HG03342 (cell line): ENCODE measurements at regions not wholly inside any gene's neighbourhood (a gene's known extent, or its start where the extent isn't known, plus 50 kb on each side); places are given as distances from the start of the nearest gene placed in this dataset.

Experiments used
- ATAC-seq: cut with Tn5 transposase; IDR thresholded peaks from one replicate; pipeline ENCODE4 v1.9.1; 2021; ENCODE audit warnings: mild to moderate bottlenecking, moderate library complexity; ENCODE audit not compliant: unreplicated experiment

DNA sequence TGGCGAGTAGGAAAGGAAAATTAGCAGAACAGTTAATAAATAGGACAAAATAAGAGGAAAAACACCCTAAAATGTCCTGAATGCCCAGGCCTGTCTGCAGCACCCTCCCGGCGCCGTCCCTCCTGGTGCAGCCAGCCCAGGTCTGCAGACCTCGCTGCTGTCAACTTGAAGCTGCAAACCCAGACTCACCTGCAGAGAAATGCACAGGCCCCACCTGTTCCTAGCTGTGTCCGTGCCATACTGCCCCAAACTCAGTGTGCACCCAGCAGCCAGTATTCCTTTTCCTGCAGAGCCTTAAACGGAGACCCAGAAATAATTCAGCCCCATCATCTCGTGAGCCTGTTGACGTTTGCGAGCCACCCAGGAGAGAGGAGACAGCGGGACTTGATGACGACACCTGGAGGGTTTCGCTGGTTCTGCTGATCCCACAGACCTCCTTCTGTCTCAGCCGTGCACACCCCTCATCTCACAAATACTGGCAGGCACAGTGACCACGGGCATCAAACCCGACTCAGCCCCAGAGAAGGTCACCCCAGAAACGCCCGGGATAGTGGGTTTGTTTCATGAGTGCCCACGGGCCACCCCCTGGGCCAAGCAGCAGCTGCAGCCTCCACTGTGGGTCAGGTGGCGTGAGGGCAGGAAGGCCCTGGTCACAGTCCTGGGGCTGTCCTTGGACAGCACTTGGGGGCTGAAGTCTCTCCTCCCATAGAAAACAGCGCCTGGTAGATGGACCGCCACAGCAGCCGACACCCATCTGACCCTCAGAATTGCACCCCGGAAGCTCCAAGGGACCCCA lies 239.5 kb upstream of the SALL3 start:
- no peak for ATAC-seq

DNA sequence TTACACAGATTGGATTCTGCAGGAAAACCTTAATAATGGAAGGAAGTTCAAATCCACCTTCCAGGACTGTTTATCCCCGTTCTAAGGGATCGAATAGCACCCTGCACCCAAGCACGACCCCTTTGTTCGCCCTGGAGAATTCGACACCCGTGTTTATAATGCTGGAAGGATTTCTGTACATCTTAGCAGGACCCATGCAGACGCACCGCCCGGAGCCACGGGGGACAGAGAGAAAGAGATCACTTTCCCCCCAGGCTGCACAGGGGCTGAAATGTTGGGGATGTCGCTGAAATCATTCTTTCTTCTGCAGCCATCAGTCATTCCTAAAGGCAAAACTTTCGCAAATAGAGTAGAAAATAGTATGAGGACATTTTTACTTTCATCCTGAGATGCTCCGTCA lies 238.7 kb upstream of the SALL3 start:
- no peak for ATAC-seq

DNA sequence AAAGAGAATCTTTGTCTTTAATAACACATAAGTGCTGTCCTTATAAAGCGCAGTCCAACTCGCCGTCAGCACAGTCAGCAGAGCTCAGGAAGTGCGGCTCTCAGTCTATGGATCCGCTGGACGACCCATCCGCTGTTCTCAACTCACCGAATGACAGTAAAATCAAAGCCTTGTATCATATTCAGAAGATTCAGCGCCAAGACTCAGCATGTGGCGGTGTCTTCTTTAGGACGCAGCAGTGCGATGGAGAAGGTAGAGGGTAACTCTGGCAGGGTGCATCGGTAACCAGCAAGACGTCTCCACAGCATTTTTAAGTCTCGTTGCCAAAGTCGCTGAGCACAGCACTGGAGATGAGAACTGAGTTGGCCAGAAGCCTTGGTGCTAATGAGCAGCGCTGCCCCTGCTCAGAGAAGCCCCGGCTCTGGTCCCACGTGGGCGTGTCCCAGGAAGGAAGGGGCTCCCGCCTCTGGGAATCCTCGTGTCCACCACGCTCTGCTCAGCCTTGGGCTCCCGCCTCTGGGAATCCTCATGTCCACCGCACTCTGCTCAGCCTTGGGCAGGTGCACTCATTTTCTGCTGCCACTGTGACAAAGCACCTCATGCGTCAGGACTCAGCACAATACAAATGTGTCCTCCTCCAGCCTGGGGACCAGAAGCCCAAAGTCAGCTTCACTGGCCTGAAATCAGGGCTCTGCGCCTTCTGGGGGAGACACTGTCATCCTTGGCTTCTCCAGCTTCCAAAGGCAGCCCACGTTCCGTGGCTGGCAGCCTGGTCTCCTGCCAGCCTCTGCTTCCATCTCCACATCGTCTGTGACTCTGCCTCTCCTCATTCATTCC lies 238.0 kb upstream of the SALL3 start:
- no peak for ATAC-seq

DNA sequence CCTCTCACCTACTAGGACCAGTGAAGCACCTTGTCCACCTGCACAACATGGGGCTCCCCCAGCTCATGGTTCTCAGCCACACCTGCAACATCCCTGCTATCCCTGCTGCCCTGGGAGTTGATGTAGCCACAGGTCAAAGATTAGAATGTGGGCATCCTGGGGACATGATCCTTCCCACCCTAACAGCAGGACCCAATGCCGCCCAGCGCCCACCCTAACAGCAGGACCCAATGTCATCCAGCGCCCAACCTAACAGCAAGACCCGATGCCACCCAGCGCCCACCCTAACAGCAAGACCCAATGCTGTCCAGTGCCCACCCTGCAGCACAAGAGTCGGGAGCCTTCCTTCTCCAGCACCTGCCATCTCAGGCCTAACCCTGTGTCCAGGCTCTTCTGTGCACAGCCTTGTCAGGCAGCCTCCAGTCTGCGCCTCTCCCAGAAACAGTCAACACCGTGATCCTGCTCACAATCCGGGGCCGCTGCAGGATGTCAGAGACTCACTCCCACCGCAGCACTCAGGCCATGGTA lies 237.3 kb upstream of the SALL3 start:
- no peak for ATAC-seq

DNA sequence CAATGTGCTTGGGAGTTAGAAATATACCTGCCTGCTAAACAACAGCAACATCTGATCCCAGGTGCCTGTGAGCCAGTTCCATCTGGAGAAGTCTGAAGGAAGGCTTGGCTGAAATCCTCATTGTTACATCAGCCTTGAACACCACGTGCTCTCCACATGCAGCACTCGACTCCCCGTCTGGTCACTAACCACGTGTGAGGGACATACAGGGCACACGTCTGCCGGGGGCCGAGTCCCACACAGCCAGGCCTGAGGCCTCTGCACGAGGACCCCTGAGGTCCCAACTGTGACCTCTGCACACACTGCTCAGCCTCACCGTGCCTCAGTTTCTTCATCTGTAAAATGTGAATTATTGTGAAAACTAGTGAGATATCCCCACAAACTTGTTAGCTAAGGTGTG lies 236.5 kb upstream of the SALL3 start:
- no peak for ATAC-seq

DNA sequence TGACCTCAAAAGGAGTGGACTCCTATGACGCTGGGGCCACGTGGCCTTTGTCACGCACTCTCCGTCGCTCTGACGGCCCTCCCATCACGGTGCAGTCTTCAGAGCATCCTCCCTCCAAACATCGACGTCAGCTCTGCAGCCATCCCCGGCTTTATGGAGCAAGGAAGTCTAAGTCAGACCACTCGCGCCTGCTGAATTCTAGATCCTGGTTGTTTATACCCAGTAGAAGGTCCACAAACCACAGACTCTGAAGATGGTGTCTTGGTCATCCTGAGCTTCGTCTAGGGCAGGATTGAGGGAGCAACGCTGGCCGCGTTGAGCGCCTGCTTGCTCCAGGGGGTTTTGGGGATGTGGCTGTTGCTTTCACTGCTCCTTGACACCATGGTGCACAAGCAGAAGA lies 228.0 kb upstream of the SALL3 start:
- no peak for ATAC-seq

DNA sequence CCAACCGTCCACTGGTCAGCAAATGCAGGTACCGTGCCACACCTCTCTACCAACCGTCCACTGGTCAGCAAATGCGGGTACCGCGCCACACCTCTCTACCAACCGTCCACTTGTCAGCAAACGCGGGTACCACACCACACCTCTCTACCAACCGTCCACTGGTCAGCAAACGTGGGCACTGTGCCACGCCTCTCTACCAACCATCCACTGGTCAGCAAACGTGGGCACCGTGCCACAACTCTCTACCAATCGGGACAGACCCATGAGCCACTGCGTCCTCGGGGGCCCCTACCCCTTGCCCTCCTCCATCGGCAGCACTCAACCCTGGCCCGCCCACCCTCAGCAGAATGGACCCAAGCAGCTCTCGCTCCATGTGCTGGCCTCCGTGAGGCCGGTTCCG lies 226.4 kb upstream of the SALL3 start:
- no peak for ATAC-seq

DNA sequence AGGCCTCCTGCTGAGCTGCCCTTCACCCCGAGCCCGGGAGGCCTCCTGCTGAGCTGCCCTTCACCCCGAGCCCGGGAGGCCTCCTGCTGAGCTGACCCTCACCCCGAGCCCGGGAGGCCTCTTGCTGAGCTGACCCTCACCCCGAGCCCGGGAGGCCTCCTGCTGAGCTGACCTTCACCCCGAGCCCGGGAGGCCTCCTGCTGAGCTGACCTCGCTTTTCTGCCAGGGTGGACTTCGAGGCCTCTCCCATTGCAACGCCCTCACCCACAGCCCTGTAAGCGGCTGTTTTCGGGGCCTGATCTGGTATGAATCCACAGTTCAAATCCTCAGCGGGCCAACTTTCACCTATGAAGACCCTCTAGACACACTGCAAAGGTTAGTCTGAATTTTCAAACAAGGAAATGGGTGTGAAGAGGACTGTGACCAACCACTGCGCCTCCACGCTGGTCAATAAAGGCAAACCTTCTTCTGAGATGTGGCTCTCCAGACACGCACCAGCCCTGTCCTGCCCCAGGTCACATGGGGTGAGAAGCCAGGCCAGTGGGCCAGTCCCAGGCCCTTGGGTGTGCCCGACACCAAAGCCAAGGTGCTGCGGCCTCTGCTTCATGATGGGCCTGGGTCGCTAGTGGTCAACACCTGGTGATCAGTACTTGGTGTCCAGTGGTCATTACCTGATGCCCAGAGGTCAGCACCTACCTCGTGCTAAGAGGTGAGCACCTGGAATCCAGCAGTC lies 225.1 kb upstream of the SALL3 start:
- ATAC-seq: no peak

DNA sequence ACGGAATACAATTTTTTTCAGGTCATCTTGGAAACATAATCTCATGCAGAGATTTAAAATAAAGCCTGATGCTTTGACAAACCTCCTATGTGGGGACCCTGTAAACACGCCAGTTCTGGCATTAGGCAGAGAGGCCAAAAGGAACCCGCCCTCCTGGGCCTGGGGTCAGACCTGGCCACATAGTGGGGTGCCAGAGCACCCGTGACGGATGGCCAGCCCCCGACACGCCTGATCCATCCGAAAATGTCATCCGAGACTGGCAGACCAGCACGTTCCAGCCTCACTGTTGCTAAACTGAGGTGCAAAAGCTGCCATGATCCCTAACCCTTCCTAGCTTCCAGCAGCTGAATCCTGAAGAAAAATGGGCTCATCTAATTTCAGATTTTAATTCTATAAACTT lies 222.6 kb upstream of the SALL3 start:
- no peak for ATAC-seq

DNA sequence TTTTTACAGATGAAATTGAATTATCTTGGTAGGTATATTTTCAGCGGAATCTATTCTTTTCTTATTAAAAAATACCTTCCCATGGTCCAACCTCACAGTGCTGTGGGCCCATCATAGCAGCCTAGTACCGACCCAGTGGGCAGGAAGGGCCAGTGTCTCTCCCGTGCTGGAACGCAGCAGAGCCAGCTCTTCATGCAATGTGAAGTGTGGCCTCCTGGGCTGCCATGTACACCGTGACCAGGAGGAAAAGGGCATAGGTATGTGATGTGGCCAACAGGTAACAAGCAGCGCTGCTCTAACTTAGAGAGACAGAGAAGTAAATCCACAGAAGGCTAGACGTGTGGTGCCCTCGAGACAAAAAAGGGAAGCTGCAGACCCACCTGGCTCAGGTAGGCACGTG lies 221.1 kb upstream of the SALL3 start:
- no peak for ATAC-seq

DNA sequence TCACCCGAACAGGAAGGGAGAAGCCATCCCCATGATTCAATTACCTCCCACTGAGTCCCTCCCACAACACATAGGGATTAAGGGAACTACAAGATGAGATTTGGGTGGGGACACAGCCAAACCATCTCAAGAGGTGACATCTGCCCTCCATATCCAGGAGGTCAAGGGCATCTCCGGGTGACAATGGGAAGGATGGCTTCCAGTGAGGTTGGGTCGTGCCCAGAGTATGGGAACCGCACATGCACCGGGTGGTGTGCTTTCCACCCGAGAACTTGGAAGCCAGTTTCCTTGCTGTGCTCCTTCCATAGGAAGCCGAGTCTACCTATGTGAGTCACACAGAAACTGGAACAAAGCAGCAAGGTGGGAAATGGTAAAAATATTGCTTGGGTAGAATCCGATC lies 216.9 kb upstream of the SALL3 start:
- no peak for ATAC-seq

DNA sequence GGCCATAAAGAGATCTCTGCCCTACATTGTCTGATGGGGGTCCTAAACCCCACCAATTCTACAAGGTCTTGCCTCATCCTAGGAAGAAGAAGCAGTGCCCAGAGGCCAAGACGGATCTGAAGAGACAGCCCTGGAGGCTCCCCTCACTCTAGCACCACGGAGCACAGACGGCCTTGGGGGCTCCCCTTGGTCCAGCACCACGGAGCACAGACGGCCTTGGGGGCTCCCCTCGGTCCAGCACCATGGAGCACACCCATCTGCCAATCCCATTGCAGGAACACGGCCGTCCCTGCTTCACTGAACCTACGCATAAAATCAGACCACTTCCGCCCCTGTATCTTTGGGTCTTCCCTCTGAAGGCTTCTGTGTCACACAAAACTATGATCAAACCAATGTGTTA lies 215.1 kb upstream of the SALL3 start:
- ATAC-seq: no peak

DNA sequence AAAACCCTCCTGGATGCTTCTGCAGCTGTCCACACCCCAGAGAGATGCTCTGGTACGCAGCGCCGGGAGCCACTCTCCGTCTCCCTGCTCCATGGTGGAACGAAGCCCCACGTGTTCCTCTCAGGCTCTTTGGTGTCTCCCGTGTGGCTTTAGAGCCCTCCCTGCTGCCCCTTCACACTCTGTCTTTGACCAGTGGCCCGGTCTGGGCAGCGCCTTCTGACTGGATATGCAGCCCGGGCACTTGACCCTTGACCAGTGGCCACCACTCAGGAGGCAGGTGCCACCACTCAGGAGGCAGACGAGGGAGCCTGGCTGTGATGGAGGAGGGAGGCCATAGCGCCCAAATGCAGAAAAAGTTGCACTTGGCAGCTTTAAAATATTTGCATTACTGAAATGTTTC lies 214.5 kb upstream of the SALL3 start:
- no peak for ATAC-seq

DNA sequence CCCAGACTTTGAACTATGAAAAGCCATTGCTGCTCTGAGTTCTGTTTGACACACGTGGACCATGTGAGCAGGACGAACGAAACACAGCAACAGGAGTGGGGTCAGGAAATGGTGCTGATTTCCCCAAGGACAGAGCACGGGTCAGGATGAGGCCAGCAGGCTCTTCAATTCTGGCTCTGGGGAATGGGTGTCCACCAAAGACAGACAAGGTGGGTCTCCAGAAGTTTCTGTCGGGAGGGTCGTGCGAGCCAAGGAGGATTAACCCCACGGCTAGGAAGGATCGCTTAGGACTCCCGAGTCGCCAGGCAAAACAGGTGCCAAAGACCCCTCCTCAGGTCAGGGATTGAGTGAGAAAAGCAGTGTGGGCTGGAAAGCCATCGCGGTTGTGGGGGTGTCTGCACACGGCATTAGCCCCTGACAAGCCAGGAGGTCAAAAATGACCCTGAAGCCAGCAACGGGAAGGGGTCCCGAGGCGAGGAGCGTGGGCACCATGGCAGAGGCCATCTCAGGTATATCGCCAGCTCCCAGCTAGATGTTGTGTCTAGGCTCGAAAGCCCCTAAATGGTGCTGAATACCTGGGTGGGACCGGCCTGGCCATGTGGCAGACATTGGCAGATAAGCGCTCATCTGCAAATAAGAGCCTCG lies 213.9 kb upstream of the SALL3 start:
- no peak for ATAC-seq

DNA sequence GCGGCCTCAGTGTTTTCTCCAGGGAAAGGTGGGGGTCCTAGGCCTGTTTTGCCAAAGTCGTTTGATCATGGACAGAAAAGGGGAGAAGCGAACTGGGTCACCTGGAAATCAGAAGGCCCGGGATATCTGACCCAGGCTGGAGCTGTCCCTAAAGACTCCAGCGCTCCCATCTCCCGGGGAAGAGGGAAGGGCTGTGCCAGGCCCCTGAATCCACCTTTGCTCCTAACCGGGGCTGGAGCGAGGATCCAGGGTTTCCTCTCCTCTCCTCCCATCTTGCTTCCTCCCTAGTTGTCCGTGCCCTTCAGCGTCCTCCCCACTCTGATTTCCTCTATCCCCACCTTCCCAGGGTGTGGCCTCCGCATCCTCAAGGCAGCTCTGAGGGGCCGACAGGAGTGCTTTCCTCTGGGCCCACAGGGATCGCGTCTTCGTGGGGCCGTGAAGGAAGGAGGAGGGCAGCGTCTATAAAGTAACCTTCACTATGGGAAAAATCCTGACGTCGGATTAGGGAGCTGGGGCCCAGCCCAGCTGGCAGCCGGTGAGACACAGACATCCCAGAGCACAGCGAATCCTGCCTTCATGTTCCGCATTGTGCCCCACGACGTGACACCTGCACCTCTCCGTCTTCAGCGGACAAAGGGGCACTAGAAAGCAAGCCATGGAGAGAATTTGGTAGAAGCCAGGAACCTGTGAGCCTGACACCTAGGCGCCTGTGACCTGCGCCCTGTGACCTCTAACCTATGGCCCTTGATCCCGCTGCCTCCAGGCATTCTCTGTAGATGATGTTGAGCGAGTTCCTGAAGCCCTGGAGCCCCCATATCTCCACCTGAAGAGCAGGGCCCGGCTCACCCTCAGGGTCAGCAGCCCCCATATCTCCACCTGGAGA lies 212.7 kb upstream of the SALL3 start:
- ATAC-seq: no peak

DNA sequence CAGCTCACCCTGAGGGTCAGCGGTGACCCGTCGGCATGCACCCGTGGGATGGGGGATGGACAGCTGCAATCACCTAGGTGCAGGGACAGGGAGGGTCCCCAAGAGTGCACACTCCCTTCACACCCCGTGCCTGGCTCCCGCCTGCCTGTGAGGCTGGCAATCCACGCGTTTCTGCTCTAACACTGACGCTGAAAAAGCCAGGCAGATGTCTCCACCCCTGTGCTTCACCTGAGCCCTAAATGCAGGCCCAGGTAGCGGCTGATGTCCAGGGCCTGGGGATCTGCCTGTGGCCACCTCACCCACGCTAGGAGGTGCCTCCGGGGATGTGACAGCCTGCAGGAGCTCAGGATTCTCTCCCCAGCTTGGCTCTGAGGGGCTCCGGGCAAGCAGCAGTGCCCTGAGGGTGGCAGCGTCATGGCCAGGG lies 212.0 kb upstream of the SALL3 start:
- ATAC-seq: no peak

DNA sequence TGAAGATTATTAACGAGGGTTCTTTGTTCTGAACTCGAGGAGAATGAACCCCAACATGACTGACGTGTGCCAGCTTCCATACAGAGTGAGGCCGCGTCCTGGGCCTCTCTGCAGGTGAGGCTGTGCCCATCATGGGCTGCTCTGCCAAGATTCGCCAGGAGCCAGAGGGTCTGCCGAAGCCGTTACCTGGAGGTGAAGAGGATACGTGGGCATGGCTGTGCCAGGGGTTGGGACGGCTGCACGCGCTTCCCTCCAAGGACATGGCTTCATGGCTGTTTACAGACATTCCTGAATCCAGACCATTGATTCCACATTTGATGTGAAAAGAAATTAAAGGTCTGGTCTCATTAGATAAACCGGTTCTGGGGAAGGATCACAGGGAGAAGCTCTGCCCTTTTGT lies 211.4 kb upstream of the SALL3 start:
- ATAC-seq: no peak

DNA sequence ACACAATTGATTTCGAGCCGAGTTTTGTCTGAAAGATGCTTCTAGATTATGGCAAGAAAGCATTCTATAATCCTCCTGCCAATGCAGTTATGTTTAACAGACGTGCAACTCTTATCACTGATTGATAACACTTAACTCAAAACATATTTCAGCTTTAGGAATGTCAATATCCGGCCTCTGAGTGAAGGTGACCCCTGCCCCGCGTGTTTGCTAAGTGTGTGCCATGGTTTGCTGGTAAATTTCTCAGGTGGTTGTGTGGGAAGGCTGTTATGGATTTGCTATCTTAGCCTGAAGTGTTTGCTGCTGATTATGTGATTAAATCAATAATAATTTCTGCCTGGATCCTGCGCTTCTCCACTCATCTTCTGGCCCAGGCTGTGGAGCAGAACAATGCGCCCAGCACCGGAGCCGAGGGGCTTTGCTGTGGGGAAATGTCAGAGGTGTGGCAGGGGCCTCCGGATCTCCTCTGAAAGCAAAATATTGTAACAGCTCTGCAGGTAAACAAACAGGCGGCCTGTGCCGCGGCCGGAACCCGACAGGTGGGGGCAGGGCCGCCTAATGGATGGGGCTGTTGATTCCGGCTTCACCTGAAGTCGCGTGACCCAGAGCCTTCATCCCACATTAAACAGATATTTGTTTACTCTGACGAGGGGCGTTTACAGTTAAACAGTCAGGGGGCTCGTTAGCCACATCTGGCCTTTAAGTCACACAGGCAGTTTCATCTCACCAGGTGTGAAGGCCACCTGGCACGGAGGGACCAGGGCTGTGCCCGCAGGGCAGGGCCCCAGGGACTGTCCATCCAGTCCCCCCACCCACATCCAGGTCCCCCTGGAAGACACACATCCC lies 210.7 kb upstream of the SALL3 start:
- ATAC-seq: no peak

DNA sequence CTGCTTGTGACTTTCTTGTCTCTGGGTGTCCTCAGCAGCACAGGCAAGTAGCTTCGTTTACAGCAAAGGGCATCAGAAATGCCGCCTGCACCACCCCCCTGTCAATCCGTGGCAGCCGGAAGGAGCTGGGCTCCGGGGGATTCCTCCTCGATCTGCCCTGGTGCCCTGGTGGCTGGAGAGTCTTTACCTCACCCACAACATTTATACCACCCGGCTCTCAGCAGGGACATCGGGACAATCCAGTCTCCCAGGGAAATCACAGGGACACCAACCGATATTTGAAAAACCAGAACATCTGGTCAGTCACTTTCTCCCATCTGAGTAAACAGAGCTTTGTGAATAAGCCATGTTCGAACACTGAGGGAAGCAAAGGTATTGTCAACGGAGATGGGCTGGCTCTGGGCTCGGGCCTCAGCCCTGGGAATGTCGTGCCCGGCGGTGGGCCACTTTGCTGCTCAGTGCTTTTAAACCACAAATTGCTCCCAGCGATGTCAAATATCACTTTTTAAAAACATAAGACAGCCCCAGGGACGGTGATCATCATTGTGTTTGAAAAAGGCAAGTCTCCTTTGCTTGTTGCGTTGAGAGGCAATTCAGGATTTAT lies 210.0 kb upstream of the SALL3 start:
- no peak for ATAC-seq
